Heart right ventricle (tissue), 16 donors: ENCODE measurements at regions not wholly inside any gene's neighbourhood (a gene's known extent, or its start where the extent isn't known, plus 50 kb on each side); places are given as distances from the start of the nearest gene placed in this dataset.

Experiments used
- ATAC-seq, 8 donors: fragments of 200-7000 bp; cut with Tn5 transposase; one replicate each; pipeline ENCODE4 v1.9.1; 2020; ENCODE audit warnings: mild to moderate bottlenecking in 8 of 8, moderate library complexity in 8 of 8, moderate number of reproducible peaks in 1 of 8
- DNase-seq, 2 donors: peaks; one replicate each; pipeline ENCODE4 v3.0.0-alpha.2; 2020
- H3K27ac ChIP-seq, 10 donors: fragments of 200-600 bp; sonication (generic) in 2 of 10; one replicate each; pipeline versions ENCODE4 v1.5.0 to v1.8.0; 2020 to 2022; ENCODE audit warnings: mild to moderate bottlenecking in 3 of 10
- H3K27me3 ChIP-seq, 7 donors: fragments of 200-600 bp; one replicate each; pipeline ENCODE4 v1.8.0; 2021 to 2022; ENCODE audit warnings: mild to moderate bottlenecking in 2 of 7
- H3K36me3 ChIP-seq, 9 donors: fragments of 200-600 bp; sonication (generic) in 1 of 9; one replicate each; pipeline versions ENCODE4 v1.5.0 to v1.8.0; 2020 to 2022; ENCODE audit warnings: mild to moderate bottlenecking in 2 of 9
- H3K4me1 ChIP-seq, 9 donors: fragments of 200-600 bp; sonication (generic) in 1 of 9; one replicate each; pipeline versions ENCODE4 v1.5.0 to v1.8.0; 2020 to 2022; ENCODE audit warnings: mild to moderate bottlenecking in 4 of 9
- H3K4me3 ChIP-seq, 10 donors: fragments of 200-600 bp; sonication (generic) in 2 of 10; one replicate each; pipeline versions ENCODE4 v1.5.0 to v1.8.0; 2020 to 2022; ENCODE audit warnings: mild to moderate bottlenecking in 7 of 10, moderate library complexity in 2 of 10
- H3K9me3 ChIP-seq, 11 donors: fragments of 200-600 bp in 10 of 11; sonication (generic) in 2 of 11; one replicate each; pipeline versions ENCODE4 v1.5.0 to v1.8.0; 2013 to 2022; ENCODE audit warnings: mild to moderate bottlenecking in 2 of 11, control low read depth in 1 of 11, moderate library complexity in 1 of 11
- WGBS, 2 donors: extraction: QIAGEN DNeasy Blood & Tissue Kit; methylation state at CpG; one replicate each; pipeline ENCODE4 v1.1.7; 2013; ENCODE audit warnings: inconsistent platforms in 1 of 2; 5-methylcytosine and 5-hydroxymethylcytosine counted together
- intact Hi-C, 10 donors: fragments of 100-400 bp; cut with DNase I; formaldehyde crosslinking; loops; one replicate each; pipeline versions ENCODE4 v1.11.1 to v1.14.2; 2022
- TF ChIP-seq, protein P1 (sequence below), 9 donors: fragments of 200-600 bp; sonication (generic) in 2 of 9; IDR thresholded peaks; one replicate each; pipeline versions ENCODE4 v1.5.0 to v1.8.0; 2021 to 2022; ENCODE audit warnings: antibody characterized with exemption in 9 of 9, mild to moderate bottlenecking in 5 of 9, moderate library complexity in 1 of 9
- donor health status: Arrhythmogenic right ventricular cardiomyopathy.
- donor health status: ischemic (EF 13 %, LVEDD 7.1; RV severe dilation, severe dysfunction).
- donor health status: healthy with polysubstance abuse.
- donor health status: DM: no; HTN: yes; CAD: no.
- donor health status: DM: no; HTN: no; CAD: no.
- donor health status: ischemic (EF 25% LVEDD 6.9; RV normal size, moderate dysfunction).
- donor health status: ischemic (EF 25% LVEDD 5.7; RV mildly dilated, moderate dysfunction).
- donor health status: healthy.
- donor health status: DM: yes; HTN: yes; CAD: no.
- donor health status: Ischemic cardiomyopathy.
- donor health status: ischemic (EF 35%, LVEDD 5.7; RV mildly dilated, moderate dysfunction).
- donor health status: nonischemic (EF 11% LVEDD 7.7; RV severe dilation, severe dysfunction).
- donor health status: DM: yes; HTN: yes; CAD: no.
- donor health status: PGD.
- donor health status: ischemic (EF 29% LVEDD 5.4; RV normal size, mild dysfunction).
- donor health status: nonischemic (EF 23%, LVEDD 6.1; RV moderate dilation, normal function).

DNA sequence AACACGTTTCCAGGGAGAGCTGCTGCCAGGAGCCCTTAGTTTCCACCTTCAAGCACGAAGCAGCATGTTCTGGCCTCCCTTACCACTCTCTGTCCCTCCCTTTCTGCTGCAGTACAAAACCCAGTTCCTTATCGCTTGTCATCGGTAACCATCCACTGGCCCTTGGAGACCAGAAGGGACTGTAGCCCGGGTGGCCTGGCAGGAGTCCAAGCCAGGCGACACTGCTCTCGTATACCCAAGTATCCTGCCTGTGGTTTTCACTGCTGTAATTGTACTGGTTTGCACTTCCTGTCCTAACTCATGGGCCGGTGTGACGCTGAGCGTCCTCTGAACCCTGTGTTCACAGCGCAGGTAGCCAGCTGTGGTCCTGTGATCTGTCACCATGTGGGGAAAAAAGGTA is 81.1 kb downstream of the MAF start:
- Histone ChIP-seq H3K4me3 (no peak overlapping the region), H3K4me1 (peaks cover 0 to 12% (median 4%) of the 10 kb centered on the region in 9 donors), H3K9me3 (no peaks in the 10 kb centered on the region), H3K27ac (no peak overlapping the region), H3K27me3 (peaks cover 0 to 21% (median 10%) of the 10 kb centered on the region in 7 donors), H3K36me3 (no peaks in the 10 kb centered on the region)
- WGBS, 2 donors, result 31 to 34% methylated on average over 11 of the region's 11 CpGs
- intact Hi-C loops, result no loop called here
- DNase-seq, result peak in 1 of 2 donors; percentile 53
- peak in 5 of 8 donors; percentile 38 to 63 (median 48) for ATAC-seq
- TF ChIP-seq, protein P1, sequence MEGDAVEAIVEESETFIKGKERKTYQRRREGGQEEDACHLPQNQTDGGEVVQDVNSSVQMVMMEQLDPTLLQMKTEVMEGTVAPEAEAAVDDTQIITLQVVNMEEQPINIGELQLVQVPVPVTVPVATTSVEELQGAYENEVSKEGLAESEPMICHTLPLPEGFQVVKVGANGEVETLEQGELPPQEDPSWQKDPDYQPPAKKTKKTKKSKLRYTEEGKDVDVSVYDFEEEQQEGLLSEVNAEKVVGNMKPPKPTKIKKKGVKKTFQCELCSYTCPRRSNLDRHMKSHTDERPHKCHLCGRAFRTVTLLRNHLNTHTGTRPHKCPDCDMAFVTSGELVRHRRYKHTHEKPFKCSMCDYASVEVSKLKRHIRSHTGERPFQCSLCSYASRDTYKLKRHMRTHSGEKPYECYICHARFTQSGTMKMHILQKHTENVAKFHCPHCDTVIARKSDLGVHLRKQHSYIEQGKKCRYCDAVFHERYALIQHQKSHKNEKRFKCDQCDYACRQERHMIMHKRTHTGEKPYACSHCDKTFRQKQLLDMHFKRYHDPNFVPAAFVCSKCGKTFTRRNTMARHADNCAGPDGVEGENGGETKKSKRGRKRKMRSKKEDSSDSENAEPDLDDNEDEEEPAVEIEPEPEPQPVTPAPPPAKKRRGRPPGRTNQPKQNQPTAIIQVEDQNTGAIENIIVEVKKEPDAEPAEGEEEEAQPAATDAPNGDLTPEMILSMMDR (IDR thresholded peaks at IDR 0.05), result no peak

DNA sequence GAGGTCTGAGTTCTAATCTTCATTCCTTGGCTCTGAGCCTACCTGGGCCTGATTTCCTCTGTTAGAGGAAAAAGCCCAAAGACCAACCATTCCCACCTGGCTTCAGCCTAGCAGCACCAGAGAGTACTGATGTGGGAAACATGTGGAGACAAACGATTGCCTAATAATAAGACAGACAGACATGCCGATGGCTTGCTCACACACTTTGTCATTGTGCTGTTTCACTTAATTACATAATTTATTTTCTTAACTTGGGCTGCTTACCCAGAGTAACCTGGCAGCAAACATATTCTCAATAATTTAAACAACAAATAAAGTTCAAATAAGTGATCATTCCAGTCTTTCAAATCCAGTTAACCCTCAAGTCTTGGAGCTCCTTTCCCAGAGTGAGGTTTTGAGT is 83.4 kb downstream of the MAF start:
- Histone ChIP-seq H3K4me3 (no peak overlapping the region), H3K27me3 (peaks cover 0 to 15% (median 11%) of the 10 kb centered on the region in 7 donors), H3K9me3 (no peaks in the 10 kb centered on the region), H3K27ac (no peak overlapping the region), H3K4me1 (peaks cover 0 to 12% (median 4%) of the 10 kb centered on the region in 9 donors), H3K36me3 (no peaks in the 10 kb centered on the region)
- no peak for DNase-seq
- ATAC-seq, result no peak
- intact Hi-C loops, result no loop called here
- 70 to 75% methylated on average over 2 of the region's 2 CpGs for WGBS, 2 donors
- TF ChIP-seq, protein P1 (IDR thresholded peaks at IDR 0.05), result no peak

DNA sequence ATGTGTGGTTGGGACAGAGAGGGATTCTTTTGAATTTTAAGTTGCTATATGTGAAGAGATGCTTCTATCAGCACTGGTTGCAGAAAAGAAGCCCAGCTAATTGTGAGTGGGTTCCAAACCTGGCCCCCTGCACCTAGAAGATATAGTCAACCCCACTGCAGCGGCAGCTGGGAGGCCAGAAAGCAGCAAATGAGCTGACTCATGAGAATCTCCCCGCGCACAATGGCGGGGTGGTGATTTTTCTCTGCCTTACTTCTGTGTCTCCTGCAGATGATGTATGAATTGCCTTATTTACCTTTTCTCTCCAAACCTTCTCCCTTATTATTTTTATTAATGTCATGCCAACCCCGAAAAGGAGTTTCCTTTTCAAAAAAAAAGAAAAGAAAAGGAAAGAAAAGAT is 89.7 kb downstream of the MAF start:
- TF ChIP-seq, protein P1 (IDR thresholded peaks at IDR 0.05), result no peak
- DNase-seq, result no peak
- no peaks in the 10 kb centered on the region for H3K9me3 ChIP-seq

DNA sequence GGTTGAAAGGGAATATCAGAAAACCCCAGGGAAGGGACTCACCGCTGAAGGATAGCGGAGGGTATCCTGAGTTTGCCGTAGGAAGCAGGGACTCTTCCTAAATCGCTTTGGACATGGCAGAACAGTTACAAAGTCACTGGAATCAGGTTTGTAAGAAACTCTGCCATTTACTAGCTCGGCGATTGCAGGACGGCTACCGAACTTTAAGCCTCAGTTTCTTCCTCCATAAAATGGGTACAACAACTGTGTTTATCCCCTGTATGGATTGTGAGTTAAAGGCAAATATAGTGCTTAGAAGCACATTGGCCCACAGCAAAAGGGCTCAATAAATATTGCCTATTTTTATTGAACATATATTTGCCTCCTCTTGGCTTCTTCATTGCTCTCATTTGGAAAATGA is 90.6 kb downstream of the MAF start:
- DNase-seq (no peak), ATAC-seq (no peak)
- H3K27ac ChIP-seq, result peak overlapping the region in 1 of 10 donors; percentile 19
- TF ChIP-seq, protein P1 (IDR thresholded peaks at IDR 0.05), result no peak
- intact Hi-C loops, result no loop called here
- peaks cover 0 to 7% (median 0%) of the 10 kb centered on the region in 7 donors for H3K27me3 ChIP-seq
- H3K4me3 ChIP-seq, result no peak overlapping the region
- H3K9me3 ChIP-seq, result no peaks in the 10 kb centered on the region
- H3K4me1 ChIP-seq, result peaks cover 0 to 19% (median 0%) of the 10 kb centered on the region in 9 donors
- 97 to 98% methylated on average over 8 of the region's 8 CpGs for WGBS, 2 donors
- H3K36me3 ChIP-seq, result no peaks in the 10 kb centered on the region

More for the DNA sequence above, 89.7 kb downstream of the MAF start:
- no peak overlapping the region for H3K27ac ChIP-seq
- no peak overlapping the region for H3K4me3 ChIP-seq
- peaks cover 0 to 7% (median 0%) of the 10 kb centered on the region in 7 donors for H3K27me3 ChIP-seq
- H3K36me3 ChIP-seq, result no peaks in the 10 kb centered on the region
- intact Hi-C loops, result no loop called here
- peaks cover 0 to 19% (median 0%) of the 10 kb centered on the region in 9 donors for H3K4me1 ChIP-seq
- 92 to 94% methylated on average over 5 of the region's 5 CpGs for WGBS, 2 donors
- ATAC-seq, result no peak
